ENCODE measurements at regions not wholly inside any gene's neighbourhood (a gene's known extent, or its start where the extent isn't known, plus 50 kb on each side); places are given as distances from the start of the nearest gene placed in this dataset.

DNA sequence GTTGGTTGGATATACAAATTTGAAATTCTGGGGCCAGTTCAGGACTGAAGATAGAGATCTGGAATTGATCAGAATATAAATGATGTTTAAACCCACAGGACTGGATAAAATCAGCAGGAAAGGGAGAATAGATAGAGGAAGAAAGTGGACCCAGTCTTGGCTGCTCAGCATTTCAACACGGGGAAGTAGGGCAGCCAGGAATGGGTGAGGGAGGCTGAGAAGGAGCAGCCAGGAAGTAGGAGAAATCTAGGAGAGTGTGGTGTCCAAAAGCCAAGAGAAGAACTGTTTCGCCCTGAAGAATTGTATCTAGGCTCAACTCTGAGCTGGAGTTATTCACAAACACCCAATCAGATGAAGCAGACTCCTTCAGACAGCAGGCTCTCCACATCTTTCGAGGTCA, 197.9 kb downstream of the CDCA7 start:
- ChIA-PET CTCF (no interaction called here), POLR2A (no interaction called here)
- DNase-seq (ENCODE audit: unreplicated experiment), result no peak
- Mint-ChIP-seq H3K36me3 (ENCODE audit: insufficient read depth, unreplicated experiment) (no peaks in the 10 kb centered on the region), H3K27me3 (ENCODE audit: insufficient read depth, unreplicated experiment) (peaks cover 52% of the 10 kb centered on the region), H3K27ac (ENCODE audit: low read depth, unreplicated experiment) (no peak overlapping the region), H3K9me3 (ENCODE audit: unreplicated experiment) (peaks cover 12% of the 10 kb centered on the region), H3K4me1 (ENCODE audit: insufficient read depth, unreplicated experiment) (no peaks in the 10 kb centered on the region), H3K4me3 (ENCODE audit: unreplicated experiment) (no peak overlapping the region)
- intact Hi-C loops (cut with micrococcal nuclease), result no loop called here
- BruUV-seq (replicated peaks), result no TSS peak
- TF ChIP-seq CTCF (IDR thresholded peaks at IDR 0.05; ENCODE audit: unreplicated experiment), result no peak

GRCh38 chr2:173553593-173553992, 198.9 kb downstream of the CDCA7 start:
- CTCF ChIA-PET, result no interaction called here
- POLR2A ChIA-PET, result interaction anchor here (0.6 to 0.7 kb wide), 3 partner anchors 304 to 944 kb away, joined by 3 read pairs; no protein-coding TSS in a partner anchor
- Mint-ChIP-seq H3K4me3 (ENCODE audit: unreplicated experiment) (no peak overlapping the region), H3K9me3 (ENCODE audit: unreplicated experiment) (peaks cover 12% of the 10 kb centered on the region), H3K27ac (ENCODE audit: low read depth, unreplicated experiment) (no peak overlapping the region), H3K27me3 (ENCODE audit: insufficient read depth, unreplicated experiment) (peaks cover 53% of the 10 kb centered on the region), H3K36me3 (ENCODE audit: insufficient read depth, unreplicated experiment) (no peaks in the 10 kb centered on the region), H3K4me1 (ENCODE audit: insufficient read depth, unreplicated experiment) (no peaks in the 10 kb centered on the region)
- BruUV-seq (replicated peaks), result no TSS peak
- intact Hi-C loops (cut with micrococcal nuclease), result no loop called here
- DNase-seq (ENCODE audit: unreplicated experiment), result no peak
- no peak for TF ChIP-seq CTCF (IDR thresholded peaks at IDR 0.05; ENCODE audit: unreplicated experiment)

DNA sequence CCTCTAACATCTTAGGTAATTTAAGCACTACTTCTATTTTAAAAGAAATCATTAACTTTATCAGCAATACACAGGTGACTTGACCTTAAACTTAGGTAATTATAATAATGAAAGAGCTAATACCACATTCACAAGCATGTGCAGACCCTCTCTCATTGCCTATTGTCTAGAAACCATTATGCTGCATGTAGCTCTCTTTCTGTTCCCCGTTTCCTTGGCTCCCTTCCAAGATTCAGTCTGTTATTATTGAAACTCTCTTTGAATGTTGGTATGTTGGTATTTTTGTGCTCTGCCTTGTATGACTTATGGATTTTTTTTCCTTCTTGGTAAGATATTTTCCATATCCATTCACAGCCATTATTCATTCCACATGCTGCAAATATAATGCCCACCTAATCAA, 201.2 kb downstream of the CDCA7 start:
- intact Hi-C loops (cut with micrococcal nuclease), result no loop called here
- Mint-ChIP-seq H3K27me3 (ENCODE audit: insufficient read depth, unreplicated experiment) (peaks cover 60% of the 10 kb centered on the region), H3K4me3 (ENCODE audit: unreplicated experiment) (no peak overlapping the region), H3K27ac (ENCODE audit: low read depth, unreplicated experiment) (no peak overlapping the region), H3K9me3 (ENCODE audit: unreplicated experiment) (peaks cover 8% of the 10 kb centered on the region), H3K36me3 (ENCODE audit: insufficient read depth, unreplicated experiment) (no peaks in the 10 kb centered on the region), H3K4me1 (ENCODE audit: insufficient read depth, unreplicated experiment) (no peaks in the 10 kb centered on the region)
- CTCF ChIA-PET, result interaction anchor here (0.6 kb wide), 1 partner anchor 150 kb away, joined by 3 read pairs; no protein-coding TSS in a partner anchor
- DNase-seq (ENCODE audit: unreplicated experiment), result peak; percentile 23
- POLR2A ChIA-PET, result no interaction called here
- BruUV-seq (replicated peaks), result no TSS peak
- no peak for TF ChIP-seq CTCF (IDR thresholded peaks at IDR 0.05; ENCODE audit: unreplicated experiment)

DNA sequence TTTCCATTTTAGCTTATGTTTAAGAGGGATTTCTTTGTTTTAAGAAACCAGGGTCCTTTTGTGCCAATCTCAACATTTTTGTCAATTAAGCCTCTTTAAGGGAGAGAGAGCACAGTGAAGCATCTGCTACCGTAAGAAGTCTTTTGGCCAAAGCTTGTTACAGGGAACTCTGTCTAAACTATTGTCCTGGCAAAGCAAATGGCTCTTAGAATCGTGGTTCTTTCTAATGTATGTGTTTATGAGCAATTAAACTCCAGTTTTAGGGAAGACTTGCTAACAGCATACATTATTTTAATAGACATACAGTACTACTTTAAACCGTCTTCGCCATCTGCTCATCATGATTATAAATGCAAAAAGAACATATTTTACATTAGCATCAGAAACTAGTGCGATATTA, 202.1 kb downstream of the CDCA7 start:
- intact Hi-C loops (cut with micrococcal nuclease), result no loop called here
- POLR2A ChIA-PET, result interaction anchor here (0.8 kb wide), 1 partner anchor 11 kb away, joined by 4 read pairs; no protein-coding TSS in a partner anchor
- CTCF ChIA-PET, result no interaction called here

More for the DNA sequence above, 202.1 kb downstream of the CDCA7 start:
- peaks cover 70% of the 10 kb centered on the region for H3K27me3 Mint-ChIP-seq (ENCODE audit: insufficient read depth, unreplicated experiment)
- no peak overlapping the region for H3K27ac Mint-ChIP-seq (ENCODE audit: low read depth, unreplicated experiment)
- H3K4me3 Mint-ChIP-seq (ENCODE audit: unreplicated experiment), result no peak overlapping the region
- no TSS peak for BruUV-seq (replicated peaks)
- no peaks in the 10 kb centered on the region for H3K9me3 Mint-ChIP-seq (ENCODE audit: unreplicated experiment)
- H3K36me3 Mint-ChIP-seq (ENCODE audit: insufficient read depth, unreplicated experiment), result no peaks in the 10 kb centered on the region
- no peaks in the 10 kb centered on the region for H3K4me1 Mint-ChIP-seq (ENCODE audit: insufficient read depth, unreplicated experiment)
- TF ChIP-seq CTCF (IDR thresholded peaks at IDR 0.05; ENCODE audit: unreplicated experiment), result no peak
- DNase-seq (ENCODE audit: unreplicated experiment), result no peak
